ENCODE measurements at regions not wholly inside any gene's neighbourhood (a gene's known extent, or its start where the extent isn't known, plus 50 kb on each side); places are given as distances from the start of the nearest gene placed in this dataset.

- Histone ChIP-seq H3K9me3 (no peaks in the 10 kb centered on the region), H3K27me3 (no peaks in the 10 kb centered on the region), H3K4me1 (peaks cover 0 to 3% (median under 1%) of the 10 kb centered on the region in 4 donors), H3K27ac (no peak overlapping the region), H3K36me3 (no peaks in the 10 kb centered on the region), H3K4me3 (no peak overlapping the region)
- intact Hi-C loops (cut with DNase I): no loop called here
- TF ChIP-seq POLR2AphosphoS5 (IDR thresholded peaks at IDR 0.05) (no peak), POLR2A (IDR thresholded peaks at IDR 0.05) (no peak), EP300 (IDR thresholded peaks at IDR 0.05) (no peak)
- TF ChIP-seq, protein P1, sequence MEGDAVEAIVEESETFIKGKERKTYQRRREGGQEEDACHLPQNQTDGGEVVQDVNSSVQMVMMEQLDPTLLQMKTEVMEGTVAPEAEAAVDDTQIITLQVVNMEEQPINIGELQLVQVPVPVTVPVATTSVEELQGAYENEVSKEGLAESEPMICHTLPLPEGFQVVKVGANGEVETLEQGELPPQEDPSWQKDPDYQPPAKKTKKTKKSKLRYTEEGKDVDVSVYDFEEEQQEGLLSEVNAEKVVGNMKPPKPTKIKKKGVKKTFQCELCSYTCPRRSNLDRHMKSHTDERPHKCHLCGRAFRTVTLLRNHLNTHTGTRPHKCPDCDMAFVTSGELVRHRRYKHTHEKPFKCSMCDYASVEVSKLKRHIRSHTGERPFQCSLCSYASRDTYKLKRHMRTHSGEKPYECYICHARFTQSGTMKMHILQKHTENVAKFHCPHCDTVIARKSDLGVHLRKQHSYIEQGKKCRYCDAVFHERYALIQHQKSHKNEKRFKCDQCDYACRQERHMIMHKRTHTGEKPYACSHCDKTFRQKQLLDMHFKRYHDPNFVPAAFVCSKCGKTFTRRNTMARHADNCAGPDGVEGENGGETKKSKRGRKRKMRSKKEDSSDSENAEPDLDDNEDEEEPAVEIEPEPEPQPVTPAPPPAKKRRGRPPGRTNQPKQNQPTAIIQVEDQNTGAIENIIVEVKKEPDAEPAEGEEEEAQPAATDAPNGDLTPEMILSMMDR (IDR thresholded peaks at IDR 0.05): no peak
- WGBS, 2 donors: 92 to 94% methylated on average over 6 of the region's 6 CpGs
- no peak for DNase-seq
Measured at GRCh38 chr9:107626118-107626517, 136.5 kb upstream of the KLF4 start.

DNA sequence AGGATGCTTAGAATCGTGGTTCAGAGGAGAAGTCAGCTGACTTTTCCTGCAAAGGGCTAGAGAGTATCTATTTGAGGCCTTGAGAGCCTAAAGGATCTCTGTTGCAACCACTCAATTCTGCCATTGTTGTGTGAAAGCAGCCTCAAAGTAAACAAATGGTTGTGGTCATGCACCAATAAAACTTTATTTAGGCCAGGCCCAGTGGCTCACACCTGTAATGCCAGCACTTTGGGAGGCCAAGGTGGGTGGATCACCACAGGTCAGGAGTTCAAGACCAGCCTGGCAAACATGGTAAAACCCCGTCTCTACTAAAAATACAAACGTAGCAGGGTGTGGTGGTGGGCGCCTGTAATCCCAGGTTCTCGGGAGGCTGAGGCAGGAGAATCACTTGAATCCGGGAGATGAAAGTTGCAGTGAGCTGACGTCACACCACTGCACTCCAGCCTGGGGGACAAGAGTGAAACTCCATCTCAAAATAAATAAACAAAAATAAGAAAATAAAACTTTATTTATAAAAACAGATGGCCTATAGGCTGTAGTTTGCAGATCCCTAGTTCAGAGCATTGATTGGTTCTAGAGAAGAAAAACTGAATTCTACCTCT lies 135.9 kb upstream of the KLF4 start:
- Histone ChIP-seq H3K9me3 (no peaks in the 10 kb centered on the region), H3K27ac (no peak overlapping the region), H3K4me1 (peaks cover 0 to 9% (median 4%) of the 10 kb centered on the region in 4 donors), H3K4me3 (no peak overlapping the region), H3K36me3 (no peaks in the 10 kb centered on the region), H3K27me3 (no peaks in the 10 kb centered on the region)
- intact Hi-C loops (cut with DNase I): no loop called here
- no peak for DNase-seq
- TF ChIP-seq, protein P1 (IDR thresholded peaks at IDR 0.05): no peak
- no peak for TF ChIP-seq POLR2A (IDR thresholded peaks at IDR 0.05)
- TF ChIP-seq EP300 (IDR thresholded peaks at IDR 0.05): no peak
- no peak for TF ChIP-seq POLR2AphosphoS5 (IDR thresholded peaks at IDR 0.05)
- WGBS, 2 donors: 79 to 94% methylated on average over 7 of the region's 7 CpGs

DNA sequence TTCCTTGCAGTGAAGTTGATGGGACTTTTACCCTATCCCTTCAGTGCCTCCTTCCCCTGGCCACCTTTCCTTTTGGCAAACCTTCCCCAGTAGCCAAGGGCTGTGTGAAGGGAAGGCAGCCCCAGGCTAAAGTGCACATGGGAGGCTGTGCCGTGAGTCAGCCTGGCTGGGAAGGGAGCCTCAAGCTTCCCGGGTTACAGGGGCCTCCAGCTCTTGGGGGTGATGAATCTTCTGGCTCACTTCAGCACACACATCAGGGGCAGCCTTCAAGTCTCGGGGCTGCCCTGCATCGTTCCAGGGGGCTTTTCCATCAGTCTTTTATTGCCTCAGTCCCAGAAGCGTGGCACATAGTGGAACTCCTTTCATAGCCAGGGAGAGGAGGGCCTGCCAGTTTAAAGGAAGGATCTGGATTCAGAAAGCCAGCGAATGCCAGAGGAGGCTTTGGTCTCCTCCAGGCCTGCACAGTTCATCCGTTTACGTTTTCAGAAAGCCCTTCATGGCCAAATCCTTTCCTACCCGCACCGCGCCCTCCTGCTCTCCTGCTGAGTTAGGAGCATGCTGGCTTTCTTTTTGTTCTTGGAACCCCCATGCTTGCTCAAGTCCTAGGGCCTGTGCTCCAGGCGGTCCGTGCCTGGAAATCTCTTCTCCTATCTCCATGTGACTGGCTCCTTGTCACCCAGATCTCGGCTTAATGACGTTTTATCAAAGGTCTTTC lies 134.8 kb upstream of the KLF4 start:
- intact Hi-C loops (cut with DNase I): no loop called here
- Histone ChIP-seq H3K4me1 (peaks cover 0 to 12% (median 4%) of the 10 kb centered on the region in 4 donors), H3K9me3 (no peaks in the 10 kb centered on the region), H3K27ac (peak overlapping the region in 2 of 4 donors; percentile 17 to 35), H3K36me3 (no peaks in the 10 kb centered on the region), H3K27me3 (no peaks in the 10 kb centered on the region), H3K4me3 (no peak overlapping the region)
- WGBS, 2 donors: 84 to 89% methylated on average over 15 of the region's 15 CpGs
- TF ChIP-seq EP300 (IDR thresholded peaks at IDR 0.05): no peak
- TF ChIP-seq POLR2A (IDR thresholded peaks at IDR 0.05): no peak
- TF ChIP-seq, protein P1 (IDR thresholded peaks at IDR 0.05): no peak
- no peak for TF ChIP-seq POLR2AphosphoS5 (IDR thresholded peaks at IDR 0.05)
- peak; percentile 74 for DNase-seq

DNA sequence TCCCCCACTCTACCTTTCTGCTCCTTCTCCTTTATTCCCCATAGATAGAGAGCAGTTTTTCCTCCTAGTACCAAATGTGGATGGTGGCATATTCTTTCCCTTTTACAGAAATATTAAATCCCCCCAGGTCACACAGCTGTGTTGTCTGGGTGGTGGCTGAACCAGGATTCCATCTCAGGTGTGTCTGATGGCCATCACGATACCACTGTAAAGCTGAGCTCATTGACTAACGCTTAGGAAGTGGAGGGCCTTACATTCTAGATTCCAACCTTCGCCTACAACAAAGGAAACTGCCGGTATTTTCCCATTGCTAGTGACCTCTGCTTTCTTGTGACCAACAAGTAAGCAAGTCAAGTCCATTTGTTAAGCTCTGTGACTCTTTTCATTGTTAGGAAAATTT lies 131.9 kb upstream of the KLF4 start:
- 57 to 79% methylated on average over 4 of the region's 4 CpGs for WGBS, 2 donors
- H3K27ac ChIP-seq: no peak overlapping the region
- no peak for DNase-seq
- TF ChIP-seq EP300 (IDR thresholded peaks at IDR 0.05) (no peak), POLR2A (IDR thresholded peaks at IDR 0.05) (no peak), POLR2AphosphoS5 (IDR thresholded peaks at IDR 0.05) (no peak)
- TF ChIP-seq, protein P1 (IDR thresholded peaks at IDR 0.05): no peak
- H3K36me3 ChIP-seq: no peaks in the 10 kb centered on the region
- H3K27me3 ChIP-seq: no peaks in the 10 kb centered on the region
- intact Hi-C loops (cut with DNase I): no loop called here
- no peak overlapping the region for H3K4me3 ChIP-seq
- H3K9me3 ChIP-seq: no peaks in the 10 kb centered on the region
- H3K4me1 ChIP-seq: peaks cover 0 to 12% (median 4%) of the 10 kb centered on the region in 4 donors
